DMS114 treated with DMSO at 0.1 percent for 48 hours (cell line): ENCODE measurements at regions not wholly inside any gene's neighbourhood (a gene's known extent, or its start where the extent isn't known, plus 50 kb on each side); places are given as distances from the start of the nearest gene placed in this dataset.
"Not testable (repeated sequence)": the region's sequence is repeated elsewhere in the genome, so short reads cannot be mapped to it uniquely, and the experiment has no call there.

ENCODE experiments used
- DNase-seq: peaks from one replicate; lab custom pipeline; 2025; ENCODE audit not compliant: unreplicated experiment; lab: John Stamatoyannopoulos, UW

- no peak for DNase-seq
Measured at GRCh38 chr16:77060614-77061013, 130.4 kb upstream of the MON1B start.

GRCh38 chr16:77062878-77063675 lies 127.9 kb upstream of the MON1B start:
- no peak for DNase-seq

GRCh38 chr16:77063676-77064016 lies 127.3 kb upstream of the MON1B start:
- no peak for DNase-seq

GRCh38 chr16:77064037-77064436 lies 127.0 kb upstream of the MON1B start:
- no peak for DNase-seq

- no peak for DNase-seq
Measured at GRCh38 chr16:77066896-77067496, 124.0 kb upstream of the MON1B start.

GRCh38 chr16:77067900-77068299 lies 123.1 kb upstream of the MON1B start:
- DNase-seq: no peak

- DNase-seq: no peak
Measured at GRCh38 chr16:77068402-77068801, 122.6 kb upstream of the MON1B start.

- no peak for DNase-seq
Measured at GRCh38 chr16:77069929-77070328, 121.1 kb upstream of the MON1B start.

GRCh38 chr16:77070683-77071082 lies 120.3 kb upstream of the MON1B start:
- no peak for DNase-seq

GRCh38 chr16:77076839-77077238 lies 114.2 kb upstream of the MON1B start:
- DNase-seq: no peak

- no peak for DNase-seq
Measured at GRCh38 chr16:77077256-77077922, 113.6 kb upstream of the MON1B start.

- DNase-seq: no peak
Measured at GRCh38 chr16:77085981-77086380, 105.0 kb upstream of the MON1B start.

- no peak for DNase-seq
Measured at GRCh38 chr16:77090062-77090461, 100.9 kb upstream of the MON1B start.

- DNase-seq: no peak
Measured at GRCh38 chr16:77093309-77093708, 97.7 kb upstream of the MON1B start.

GRCh38 chr16:77093999-77094398 lies 97.0 kb upstream of the MON1B start:
- DNase-seq: no peak

GRCh38 chr16:77111056-77111565 lies 79.9 kb upstream of the MON1B start:
- DNase-seq: no peak

GRCh38 chr16:77112746-77113145 lies 78.2 kb upstream of the MON1B start:
- no peak for DNase-seq

- no peak for DNase-seq
Measured at GRCh38 chr16:77113835-77114234, 77.2 kb upstream of the MON1B start.

- DNase-seq: not testable (repeated sequence)
Measured at GRCh38 chr16:77114361-77114760, 76.6 kb upstream of the MON1B start.

GRCh38 chr16:77116856-77117255 lies 74.1 kb upstream of the MON1B start:
- DNase-seq: no peak

GRCh38 chr16:77117707-77118106 lies 73.3 kb upstream of the MON1B start:
- no peak for DNase-seq

GRCh38 chr16:77131398-77131797 lies 59.6 kb upstream of the MON1B start:
- DNase-seq: no peak
